HG03565 (cell line): ENCODE measurements at regions not wholly inside any gene's neighbourhood (a gene's known extent, or its start where the extent isn't known, plus 50 kb on each side); places are given as distances from the start of the nearest gene placed in this dataset.

ENCODE experiments used
- ATAC-seq: cut with Tn5 transposase; IDR thresholded peaks from one replicate; pipeline ENCODE4 v1.9.1; 2021; ENCODE audit warnings: mild to moderate bottlenecking, moderate library complexity; ENCODE audit not compliant: unreplicated experiment

DNA sequence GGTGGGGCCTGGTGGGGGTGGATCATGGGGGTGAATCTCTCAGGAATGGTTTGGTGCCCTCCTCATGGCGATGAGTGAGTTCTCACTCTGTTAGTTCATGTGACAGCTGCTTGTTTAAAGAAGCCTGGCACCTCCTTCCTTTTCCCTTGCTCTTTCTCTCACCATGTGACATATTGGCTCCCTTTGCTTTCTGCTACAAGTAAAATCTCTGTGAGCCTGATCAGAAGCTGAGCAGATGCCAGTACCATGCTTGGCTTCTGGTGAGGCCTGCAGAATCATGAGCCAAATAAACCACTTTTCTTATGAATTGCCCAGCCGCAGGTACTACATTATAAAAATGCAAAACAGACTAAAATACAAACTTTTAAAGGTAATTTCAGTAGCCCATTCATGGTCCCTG, 73.4 kb upstream of the TEX51 start:
- ATAC-seq, result no peak

DNA sequence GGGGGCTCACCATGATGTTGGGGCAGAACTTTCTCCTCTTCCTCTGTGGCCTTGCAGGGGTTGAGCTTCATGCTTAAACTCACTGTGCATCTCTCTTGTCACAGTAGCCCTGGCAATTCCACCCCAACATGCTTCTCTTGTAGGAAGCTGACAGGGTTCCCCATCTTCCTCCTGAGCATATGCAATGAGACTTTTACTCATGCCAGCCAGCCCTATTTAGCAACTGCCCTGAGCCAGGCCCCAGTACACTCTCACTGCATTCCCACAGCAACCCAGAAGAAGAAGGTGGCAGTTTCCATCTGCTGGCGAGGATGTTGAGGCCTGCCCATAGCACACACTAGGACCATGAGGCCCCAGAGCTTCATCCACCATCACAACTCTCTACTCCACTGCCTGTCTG, 72.2 kb upstream of the TEX51 start:
- no peak for ATAC-seq

DNA sequence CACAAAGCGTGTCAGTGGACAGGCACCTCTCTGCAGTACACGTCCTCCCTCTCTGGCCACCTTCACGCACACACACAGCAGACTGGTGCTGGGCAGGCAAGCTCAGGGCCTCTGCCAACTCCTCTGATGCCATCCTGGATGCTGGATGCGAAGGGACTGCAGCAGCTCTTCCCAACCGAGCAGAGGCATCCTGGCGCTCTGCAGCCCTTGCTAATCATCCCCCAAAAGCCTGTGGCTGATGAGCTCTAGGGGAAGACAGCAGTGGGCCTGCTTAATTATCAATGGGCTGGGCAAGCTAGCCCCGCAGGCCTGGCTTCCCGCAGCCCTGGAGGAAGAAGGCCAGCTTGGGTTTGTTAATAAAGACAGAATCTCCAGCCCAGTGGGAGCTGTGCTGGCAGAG, 71.3 kb upstream of the TEX51 start:
- no peak for ATAC-seq

DNA sequence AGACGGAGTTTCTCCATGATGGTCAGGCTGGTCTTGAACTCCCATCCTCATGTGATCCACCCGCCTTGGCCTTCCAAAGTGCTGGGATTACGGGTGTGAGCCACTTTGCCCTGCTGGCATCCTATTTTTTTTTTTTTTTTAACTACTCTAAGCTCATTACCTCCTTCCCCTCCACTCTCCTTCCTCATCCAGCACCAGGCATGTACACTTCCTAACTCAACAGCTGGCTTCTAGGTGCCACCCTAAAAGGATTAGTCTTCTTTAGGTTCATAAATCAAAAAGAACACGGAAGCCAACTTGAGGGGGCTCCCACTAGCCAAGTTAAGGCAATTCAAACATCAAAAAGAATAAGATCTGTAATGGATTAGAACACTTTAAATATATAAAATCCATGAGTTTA, 70.6 kb upstream of the TEX51 start:
- no peak for ATAC-seq

DNA sequence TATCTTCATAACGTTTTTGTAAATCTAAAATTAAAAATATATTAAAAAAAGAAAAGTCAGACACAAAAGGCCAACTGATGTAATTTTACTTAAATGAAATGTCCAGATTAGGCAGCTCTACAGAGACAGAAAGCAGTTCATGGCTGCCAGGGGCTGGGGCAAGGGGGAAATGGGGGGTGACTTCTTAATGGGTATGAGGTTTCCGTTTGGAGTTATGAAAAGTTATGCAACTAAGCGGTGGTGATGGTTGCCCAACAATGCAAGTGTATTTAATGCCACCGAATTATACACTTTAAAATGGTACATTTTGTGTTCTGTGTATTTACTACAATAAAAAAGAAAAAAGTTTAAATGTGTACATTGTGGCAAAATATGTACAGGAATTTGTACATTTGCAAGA, 70.2 kb upstream of the TEX51 start:
- no peak for ATAC-seq

DNA sequence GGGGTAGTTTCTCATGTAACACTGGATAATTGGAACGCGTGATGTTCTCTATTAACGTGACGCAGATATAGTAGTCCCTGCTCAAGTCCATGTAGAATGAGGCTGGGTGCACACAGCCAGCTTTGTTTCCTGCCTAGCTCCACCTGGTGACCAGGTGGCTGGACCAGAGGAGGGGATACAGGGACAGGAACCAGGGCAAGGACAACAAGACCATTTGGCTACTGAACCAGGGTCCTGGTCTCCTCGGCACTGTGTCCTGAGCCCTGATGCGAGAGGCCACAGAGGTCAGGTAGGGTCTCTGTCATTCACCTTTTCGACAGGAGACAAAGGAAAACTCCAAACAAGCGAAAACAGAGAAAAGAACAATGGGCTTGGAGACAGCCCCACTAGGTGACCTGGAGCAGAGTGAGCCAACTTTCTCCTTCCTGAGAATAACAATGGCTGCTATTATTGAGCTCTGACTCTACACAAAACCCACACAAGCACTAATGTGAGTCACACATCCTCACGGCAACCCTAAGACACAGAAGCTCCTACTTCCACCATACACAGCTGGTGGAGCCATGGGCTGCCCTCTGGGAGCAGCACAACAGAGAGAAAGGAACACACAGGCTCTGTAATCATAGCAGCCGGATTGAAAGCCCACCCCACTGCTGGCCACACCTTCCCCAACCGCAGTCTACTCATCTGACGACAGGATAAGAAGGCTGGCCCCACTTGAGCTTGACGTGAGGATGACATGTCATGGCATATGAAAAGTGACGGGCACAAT, 67.3 kb upstream of the TEX51 start:
- ATAC-seq, result no peak

DNA sequence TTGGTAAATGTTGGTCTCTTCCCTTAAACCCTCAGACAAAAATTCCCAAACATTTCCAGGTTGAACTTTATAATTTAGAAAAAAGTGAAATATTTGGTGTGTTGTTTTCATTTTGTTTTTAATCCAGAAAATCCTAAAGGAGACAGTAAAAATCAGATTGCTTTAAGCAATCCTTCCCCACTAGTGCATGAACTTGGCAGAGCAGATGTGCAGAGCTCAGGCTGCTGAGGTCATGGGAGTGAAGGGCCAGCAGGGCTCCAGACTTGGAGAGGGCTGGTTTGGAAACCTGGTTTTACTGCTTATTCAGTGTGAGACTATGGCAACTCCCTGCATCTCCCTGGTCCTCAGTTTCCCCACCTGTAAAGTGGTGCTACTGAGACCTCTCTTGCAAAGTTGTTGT, 66.7 kb upstream of the TEX51 start:
- ATAC-seq, result no peak

DNA sequence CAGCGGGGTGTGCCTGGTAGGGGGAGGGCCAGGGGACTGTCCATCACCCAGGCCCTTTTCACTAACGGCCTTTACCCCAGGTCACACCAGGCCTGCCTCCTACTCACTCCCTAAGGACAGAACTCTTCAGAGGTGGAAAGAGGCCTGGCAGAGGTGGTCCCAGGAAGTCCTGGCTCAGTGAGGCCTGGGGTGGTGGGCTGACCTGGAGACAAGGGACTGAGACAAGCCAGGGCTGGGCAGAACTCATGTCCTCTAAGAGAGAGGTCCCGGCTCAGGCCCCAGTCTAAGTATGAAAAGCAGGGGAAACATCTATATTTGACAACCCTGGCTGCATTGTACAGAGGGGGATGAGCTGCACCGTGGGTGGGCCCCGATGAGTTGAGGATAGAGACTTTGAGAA, 65.9 kb upstream of the TEX51 start:
- no peak for ATAC-seq

DNA sequence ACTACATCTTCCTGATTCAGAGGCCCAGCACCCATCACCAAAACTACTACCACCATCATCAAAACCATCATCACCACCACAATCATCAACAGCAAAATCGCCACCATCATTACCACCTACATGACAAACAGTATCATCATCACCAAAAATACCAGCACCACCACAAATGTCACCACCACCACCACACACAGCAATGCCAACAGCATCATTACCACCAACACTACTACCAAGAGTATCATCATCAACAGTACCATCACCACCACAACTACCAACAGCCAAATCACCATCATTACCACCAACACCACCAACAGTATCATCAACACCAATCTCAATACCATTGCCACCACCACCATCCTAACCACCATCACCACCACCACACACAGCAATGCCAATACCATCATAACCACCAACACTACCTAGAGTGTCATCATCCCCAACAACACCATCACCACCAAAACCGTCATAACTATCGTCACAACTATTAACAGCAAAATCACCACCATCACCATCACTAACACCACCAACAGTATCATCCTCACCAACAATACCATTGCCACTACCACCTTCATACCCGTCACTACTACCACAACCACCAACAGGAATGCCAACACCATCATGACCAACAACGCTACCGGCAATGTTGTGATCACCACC, 64.6 kb upstream of the TEX51 start:
- no peak for ATAC-seq

DNA sequence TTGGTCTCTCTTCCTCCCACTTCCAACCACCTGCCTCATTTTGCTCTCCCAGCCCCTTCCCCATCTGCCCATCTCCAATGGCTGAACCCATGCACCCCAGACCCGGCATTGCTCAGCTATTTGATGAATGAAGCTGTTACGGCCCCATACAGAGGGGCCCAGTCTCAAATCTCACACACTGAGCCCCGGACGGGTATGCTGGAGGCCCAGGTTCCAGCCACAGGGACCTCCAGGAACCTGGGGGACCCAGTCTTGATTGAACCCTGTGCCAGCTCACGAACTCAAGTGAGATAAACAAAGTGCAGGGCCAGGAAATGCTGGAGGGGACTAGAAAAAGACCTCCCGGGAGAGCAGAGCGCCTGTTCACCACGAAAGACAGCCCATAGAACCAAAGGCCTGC, 63.4 kb upstream of the TEX51 start:
- no peak for ATAC-seq

DNA sequence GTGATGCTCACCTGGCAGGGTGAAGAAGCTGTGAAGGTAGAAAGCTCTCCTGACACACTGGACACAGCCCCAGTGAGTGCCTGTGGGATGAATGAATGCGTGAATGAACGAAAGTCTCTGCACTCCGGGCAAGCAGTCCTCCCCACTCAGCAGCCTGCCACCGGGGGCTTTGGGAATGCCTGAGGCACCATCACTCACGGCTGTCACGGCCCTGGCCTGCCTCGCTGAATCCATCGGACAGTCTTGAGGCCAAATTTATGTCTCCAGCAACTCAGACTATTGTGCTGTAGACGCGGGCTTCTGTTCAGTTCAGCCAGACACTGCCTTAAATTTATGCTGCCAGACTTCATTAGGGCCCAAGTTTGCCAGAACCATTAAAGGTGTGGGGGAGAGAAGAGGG, 62.9 kb upstream of the TEX51 start:
- no peak for ATAC-seq

DNA sequence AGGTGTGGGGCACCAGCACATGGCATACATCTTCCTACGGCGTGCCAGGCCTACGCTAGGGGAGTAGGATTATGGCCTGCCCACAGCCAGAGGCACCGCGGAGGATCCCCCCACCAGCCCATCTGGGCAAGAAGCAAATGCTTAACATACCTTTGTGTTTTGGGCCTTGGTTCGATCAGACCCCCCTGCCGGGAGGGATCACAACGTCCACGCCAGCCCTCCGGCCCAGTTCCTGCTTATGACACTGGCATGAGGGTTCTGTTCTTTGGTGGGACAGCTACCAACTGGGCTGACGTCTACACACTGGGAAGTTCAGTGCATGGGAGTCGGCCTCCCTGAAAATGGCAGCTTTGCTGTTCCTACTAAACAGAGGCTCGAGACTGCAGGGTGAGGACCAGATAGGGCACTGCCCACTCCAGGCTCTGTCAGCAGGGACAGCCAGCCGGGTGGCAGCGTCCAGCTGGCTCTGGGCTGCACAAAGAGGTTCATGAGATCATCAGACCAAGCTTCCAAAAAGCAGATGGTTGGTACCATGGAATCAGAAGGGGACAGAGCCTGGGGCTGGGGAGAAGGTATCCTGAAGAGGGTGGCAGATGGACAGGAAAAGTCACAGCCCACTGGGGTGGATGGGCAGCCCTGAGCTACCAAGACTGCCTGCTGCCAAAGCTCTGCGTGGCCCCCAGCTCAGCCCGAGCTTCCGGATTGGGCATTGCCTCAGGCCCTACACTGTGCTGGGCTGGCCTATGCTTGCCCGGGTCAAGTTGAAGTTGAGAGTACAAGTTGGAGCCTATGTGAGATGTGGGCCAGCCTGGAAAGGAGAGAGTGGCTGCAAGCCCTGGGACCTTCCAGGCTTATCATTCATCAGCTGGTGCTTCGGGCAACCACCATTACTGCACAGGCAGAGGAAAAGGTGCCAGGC, 61.7 kb upstream of the TEX51 start:
- no peak for ATAC-seq

DNA sequence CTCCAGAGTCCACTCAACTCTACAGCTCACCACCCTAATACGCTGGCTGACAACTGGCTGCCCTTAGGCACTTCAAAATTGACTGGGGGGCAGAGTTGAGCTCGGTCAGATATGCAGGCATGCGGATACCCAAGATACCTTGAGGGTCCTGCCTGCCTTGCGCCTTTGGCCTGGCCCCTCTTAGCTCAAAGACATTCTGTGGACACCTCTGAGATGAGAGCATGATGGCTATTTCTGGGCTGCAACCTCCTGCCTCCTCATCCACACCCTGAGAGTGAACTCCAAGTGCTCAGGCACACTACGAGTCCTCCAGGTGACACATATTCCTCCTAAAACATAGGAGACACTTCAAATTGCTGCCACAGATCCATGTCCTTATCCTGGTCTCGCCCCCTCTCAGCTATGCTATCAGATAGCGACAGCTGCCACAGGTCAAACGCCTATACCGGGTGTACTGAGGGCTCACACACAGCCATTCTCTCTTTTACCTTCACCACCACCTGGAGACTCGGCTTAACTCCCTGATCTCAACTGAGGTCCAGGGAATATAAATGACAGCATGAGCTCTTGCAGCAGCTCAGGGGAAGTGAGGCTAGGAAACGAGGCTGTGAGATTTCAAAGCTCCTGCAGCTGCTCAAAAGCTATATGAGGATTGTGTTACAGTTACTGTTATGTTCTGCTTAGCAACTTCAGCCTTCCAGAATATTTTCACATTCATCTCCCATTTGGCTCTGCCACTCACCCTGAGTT, 60.5 kb upstream of the TEX51 start:
- ATAC-seq, result no peak

DNA sequence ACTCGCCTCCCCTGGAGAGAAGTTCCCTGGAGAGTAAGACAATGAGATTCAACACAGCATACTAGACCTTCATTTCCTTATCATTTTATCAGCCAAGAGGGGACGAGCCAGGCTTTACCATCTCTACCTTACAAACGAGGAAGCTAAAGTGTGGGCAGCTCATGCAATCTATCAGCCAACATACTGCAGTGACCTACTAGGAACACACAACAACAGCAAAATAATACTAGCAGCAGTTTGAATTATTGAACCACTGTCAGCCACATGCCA, 60.0 kb upstream of the TEX51 start:
- ATAC-seq, result no peak

DNA sequence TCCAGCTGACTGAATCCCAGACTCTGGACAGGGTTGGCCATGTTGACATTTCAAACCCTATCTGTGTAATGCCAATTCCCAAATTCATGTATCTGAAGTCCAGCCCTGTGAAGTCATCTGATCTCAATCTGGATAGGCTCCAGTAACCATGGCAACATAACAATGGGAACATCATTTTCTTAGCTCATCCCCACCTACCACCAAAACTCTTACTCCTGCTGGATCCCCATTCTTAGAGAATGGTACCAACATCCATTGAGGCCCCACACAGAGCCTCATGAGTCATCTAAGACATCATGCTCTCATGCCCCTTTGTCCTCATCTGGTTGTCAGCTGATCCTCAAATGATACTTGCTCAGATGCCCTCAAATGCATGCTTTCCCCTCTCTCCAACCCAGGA, 58.9 kb upstream of the TEX51 start:
- no peak for ATAC-seq

DNA sequence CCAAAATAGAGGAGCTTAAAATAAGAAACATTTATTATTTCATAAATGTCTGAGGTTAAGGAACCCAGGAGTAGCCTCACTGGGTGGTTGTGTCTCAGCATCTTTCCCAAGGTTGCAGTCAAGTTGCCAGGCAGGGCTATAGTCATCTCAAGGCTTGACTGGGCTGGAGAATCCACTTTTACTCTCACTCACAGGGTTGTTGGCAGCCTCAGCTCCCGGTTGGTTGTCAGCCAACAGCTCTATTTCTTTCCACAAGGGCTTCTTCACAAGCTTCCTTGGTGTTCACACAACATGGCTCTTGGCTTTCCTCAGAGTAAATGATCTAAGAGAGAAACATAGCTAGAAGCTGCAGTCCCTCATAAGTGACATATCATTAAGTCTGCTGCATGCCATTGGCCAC, 55.6 kb upstream of the TEX51 start:
- no peak for ATAC-seq

DNA sequence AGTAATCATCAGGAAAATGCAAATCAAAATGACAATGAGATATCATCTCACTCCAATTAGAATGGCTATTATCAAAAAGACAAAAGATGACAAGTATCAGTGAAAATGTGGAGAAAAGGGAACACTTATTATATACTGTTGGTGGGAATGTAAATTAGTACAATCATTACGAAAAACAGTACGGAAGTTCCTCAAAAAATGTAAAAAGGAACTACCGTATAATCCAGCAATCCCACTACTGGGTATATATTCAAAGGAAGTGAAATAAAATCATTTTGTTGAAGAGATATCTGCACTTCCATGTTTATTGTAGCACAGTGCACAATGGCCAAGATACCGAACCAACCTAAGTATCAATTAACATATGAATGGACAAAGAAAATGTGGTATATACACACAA, 52.4 kb upstream of the TEX51 start:
- no peak for ATAC-seq
